GM10266 (cell line): ENCODE measurements at regions not wholly inside any gene's neighbourhood (a gene's known extent, or its start where the extent isn't known, plus 50 kb on each side); places are given as distances from the start of the nearest gene placed in this dataset.

Source experiments
- DNase-seq: peaks from one replicate; pipeline ENCODE4 v3.0.0; 2012; ENCODE audit errors: extremely low spot score
- TF ChIP-seq, protein P1 (sequence below): IDR thresholded peaks from 2 replicates; pipeline ENCODE4 v1.5.1; 2012; ENCODE audit warnings: mild to moderate bottlenecking, low read depth; ENCODE audit not compliant: control insufficient read depth, insufficient read depth; ENCODE audit errors: missing control alignments

GRCh38 chrX:69255441-69256290, 90.4 kb upstream of the PJA1 start:
- no peak for DNase-seq
- TF ChIP-seq, protein P1, sequence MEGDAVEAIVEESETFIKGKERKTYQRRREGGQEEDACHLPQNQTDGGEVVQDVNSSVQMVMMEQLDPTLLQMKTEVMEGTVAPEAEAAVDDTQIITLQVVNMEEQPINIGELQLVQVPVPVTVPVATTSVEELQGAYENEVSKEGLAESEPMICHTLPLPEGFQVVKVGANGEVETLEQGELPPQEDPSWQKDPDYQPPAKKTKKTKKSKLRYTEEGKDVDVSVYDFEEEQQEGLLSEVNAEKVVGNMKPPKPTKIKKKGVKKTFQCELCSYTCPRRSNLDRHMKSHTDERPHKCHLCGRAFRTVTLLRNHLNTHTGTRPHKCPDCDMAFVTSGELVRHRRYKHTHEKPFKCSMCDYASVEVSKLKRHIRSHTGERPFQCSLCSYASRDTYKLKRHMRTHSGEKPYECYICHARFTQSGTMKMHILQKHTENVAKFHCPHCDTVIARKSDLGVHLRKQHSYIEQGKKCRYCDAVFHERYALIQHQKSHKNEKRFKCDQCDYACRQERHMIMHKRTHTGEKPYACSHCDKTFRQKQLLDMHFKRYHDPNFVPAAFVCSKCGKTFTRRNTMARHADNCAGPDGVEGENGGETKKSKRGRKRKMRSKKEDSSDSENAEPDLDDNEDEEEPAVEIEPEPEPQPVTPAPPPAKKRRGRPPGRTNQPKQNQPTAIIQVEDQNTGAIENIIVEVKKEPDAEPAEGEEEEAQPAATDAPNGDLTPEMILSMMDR: no peak

DNA sequence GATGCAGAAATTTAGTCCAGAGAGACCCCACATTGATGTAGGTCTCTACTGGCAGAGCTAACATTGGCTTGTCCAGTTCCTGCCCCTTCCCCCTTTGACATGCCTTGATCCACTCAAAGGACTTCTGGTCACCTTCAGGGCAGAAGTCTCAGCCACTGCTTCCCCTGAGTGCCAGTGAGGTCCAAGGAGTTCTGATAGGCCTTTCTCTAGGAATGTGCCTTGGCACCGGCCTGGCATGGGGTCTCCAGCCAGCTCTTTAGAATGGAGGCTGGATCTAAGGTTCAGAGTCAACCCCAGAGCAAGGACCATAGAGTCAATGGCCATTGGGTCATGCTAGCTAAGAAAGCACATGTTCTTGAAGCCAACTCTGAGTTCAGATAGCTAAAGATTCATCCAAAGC, 88.6 kb upstream of the PJA1 start:
- TF ChIP-seq, protein P1: no peak
- no peak for DNase-seq

GRCh38 chrX:69243276-69243675, 78.0 kb upstream of the PJA1 start:
- no peak for DNase-seq
- TF ChIP-seq, protein P1: no peak

DNA sequence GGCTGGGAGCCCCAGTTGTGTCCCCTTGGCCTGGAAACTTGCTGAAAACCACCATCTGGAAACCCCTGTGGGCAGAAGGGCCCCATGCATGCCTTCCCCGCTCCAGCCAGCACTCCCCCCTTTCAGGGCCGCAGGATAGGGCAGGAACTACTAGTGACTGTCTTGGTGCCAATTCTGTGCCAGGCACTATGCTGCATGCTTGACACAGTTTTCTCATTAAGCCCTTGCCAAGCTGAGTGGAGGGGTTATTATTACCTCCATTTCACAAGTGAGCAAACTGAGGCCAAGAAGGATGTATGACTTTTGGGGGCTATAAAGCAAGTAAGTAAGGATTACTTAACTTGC, 73.6 kb upstream of the PJA1 start:
- TF ChIP-seq, protein P1: no peak
- no peak for DNase-seq

GRCh38 chrX:69238114-69238886, 73.0 kb upstream of the PJA1 start:
- DNase-seq: no peak
- TF ChIP-seq, protein P1: no peak

DNA sequence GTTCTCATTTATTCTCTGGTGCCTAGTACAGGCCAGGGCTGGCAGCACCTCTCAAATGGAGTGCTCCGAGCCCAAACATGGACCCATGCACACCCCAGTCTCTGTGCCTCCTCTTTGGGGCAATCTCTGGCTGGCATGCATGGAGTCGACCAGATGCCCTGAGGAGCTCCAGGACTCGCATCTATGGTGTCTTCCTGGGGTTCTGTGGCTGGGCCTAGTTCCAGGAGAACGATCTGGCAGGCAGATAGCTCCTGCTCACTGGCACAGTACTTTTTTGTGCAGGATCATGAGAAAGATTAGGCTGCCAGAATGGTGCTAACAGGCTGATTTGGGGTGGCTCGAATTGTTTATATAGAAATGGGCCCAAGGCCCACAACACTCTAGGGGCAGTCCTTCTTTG, 72.0 kb upstream of the PJA1 start:
- DNase-seq: no peak

DNA sequence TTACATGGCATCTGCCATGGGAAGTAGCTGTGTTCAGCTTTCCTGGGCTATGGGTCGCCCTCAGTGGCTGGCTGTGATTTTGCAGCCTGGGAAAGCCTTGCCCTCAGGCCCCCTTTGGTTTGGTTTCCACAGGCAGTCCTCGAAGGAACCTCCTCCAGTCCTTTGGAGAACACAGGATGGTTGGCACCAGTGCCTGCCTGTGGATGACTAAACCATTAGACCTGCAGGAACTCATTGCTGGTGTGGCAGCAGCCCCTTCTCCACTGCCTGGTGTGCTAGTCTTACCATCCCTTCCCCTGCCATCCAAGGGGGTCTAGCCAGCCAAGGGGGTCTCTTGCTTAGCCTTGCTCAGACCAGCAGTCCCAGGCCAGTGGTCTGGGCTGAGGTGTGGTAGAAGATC, 71.4 kb upstream of the PJA1 start:
- TF ChIP-seq, protein P1: no peak
- no peak for DNase-seq

More for the DNA sequence above, 72.0 kb upstream of the PJA1 start:
- TF ChIP-seq, protein P1: no peak
